Erythroblast (primary cell): ENCODE measurements at regions not wholly inside any gene's neighbourhood (a gene's known extent, or its start where the extent isn't known, plus 50 kb on each side); places are given as distances from the start of the nearest gene placed in this dataset.

Experiments
- GATA1 ChIP-seq: IDR thresholded peaks from 2 replicates; pipeline ENCODE4 v1.6.1; 2011; ENCODE audit warnings: low read depth, mild to moderate bottlenecking, control low read depth, low read length, moderate library complexity
- POLR2A ChIP-seq: IDR thresholded peaks from 2 replicates; pipeline ENCODE4 v1.6.1; 2011; ENCODE audit warnings: mild to moderate bottlenecking, low read length

- TF ChIP-seq POLR2A, result no peak
- no peak for TF ChIP-seq GATA1
These were observed 58.4 kb downstream of the ARL4C start for GRCh38 chr2:234438305-234438977.
